Thyroid gland (tissue), 4 donors: ENCODE measurements at regions not wholly inside any gene's neighbourhood (a gene's known extent, or its start where the extent isn't known, plus 50 kb on each side); places are given as distances from the start of the nearest gene placed in this dataset.

Experiments used
- CTCF ChIP-seq, 6 experiments: fragments of 200-600 bp in 3 of 6; fragments of 450-650 bp in 3 of 6; sonication (generic) in 3 of 6; IDR thresholded peaks; one replicate each; pipeline ENCODE4 v1.5.1; 2016 to 2019; ENCODE audit warnings: antibody characterized with exemption in 6 of 6, mild to moderate bottlenecking in 2 of 6, inconsistent platforms in 1 of 6, moderate library complexity in 1 of 6
- POLR2A ChIP-seq, 2 donors: fragments of 450-650 bp; IDR thresholded peaks; one replicate each; pipeline ENCODE4 v1.6.1; 2017; ENCODE audit warnings: antibody characterized with exemption in 2 of 2, mild to moderate bottlenecking in 2 of 2, moderate library complexity in 1 of 2

- TF ChIP-seq CTCF (IDR thresholded peaks at IDR 0.05) (no peak), POLR2A (IDR thresholded peaks at IDR 0.05) (no peak)
Measured at GRCh38 chr1:83055391-83056170, 943.4 kb downstream of the TTLL7 start.
